GM19238 (cell line): ENCODE measurements at regions not wholly inside any gene's neighbourhood (a gene's known extent, or its start where the extent isn't known, plus 50 kb on each side); places are given as distances from the start of the nearest gene placed in this dataset.
A peak's percentile ranks its signal among the peaks of the same experiment; 100 is the strongest.

ENCODE experiments used
- DNase-seq: peaks from one replicate; pipeline ENCODE4 v3.0.0; 2011; ENCODE audit warnings: low spot score; ENCODE audit not compliant: insufficient read length

DNA sequence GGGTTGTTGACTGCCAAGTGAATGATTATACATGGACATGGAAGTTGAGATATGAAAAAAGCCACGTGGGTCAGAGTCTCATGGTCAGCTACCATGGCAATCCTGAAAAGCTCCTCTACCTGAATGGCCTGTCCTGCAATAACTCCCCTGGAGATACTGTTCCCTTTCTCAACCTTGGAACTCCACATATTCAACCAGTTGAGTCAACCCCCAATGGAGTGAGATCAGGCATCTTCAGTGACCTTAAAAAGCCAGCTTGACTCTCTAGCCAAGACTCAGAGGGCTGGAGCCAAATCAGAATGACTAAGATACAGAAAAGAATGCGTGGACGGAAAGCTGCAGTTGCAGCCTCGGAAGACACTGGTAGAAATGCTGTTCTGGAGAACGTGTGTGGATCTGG is 341.3 kb downstream of the FOXA2 start:
- no peak for DNase-seq

DNA sequence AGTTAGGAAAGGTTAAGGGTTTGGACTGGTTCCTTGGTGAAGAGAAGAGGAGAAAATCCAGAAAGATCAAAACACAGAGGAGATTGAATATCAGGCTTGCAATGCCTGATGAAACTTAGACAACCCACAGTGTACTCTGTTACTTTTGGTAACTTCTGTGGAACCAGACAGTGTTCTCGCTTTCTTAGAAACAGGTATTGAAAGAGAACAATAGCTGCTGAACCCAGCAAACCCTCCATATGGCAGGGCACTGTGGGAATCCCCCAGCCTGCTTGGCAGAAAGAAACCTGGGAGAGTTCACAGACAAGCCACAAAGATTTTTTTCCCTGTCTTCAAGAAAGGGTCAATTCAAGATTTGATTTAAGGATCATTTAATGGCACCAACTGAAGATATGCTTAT is 342.8 kb downstream of the FOXA2 start:
- DNase-seq, result no peak

DNA sequence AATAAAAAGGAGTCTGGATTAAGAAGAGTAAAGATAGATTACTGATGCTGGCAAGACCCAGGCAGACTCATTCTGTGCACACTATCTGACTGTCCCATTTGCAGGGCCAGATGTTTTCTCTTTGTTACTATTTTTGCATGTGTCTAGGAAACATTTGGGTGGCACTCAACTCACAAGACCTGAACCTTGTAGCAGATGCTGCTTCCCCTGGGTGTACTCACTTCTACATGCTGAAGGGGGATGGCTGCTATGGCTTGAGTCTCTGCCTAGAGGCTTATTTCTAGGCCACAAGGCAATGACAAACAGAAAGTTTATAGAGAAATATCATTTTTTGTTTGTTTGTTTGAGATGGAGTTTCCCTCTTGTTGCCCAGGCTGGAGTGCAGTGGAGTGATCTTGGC is 351.4 kb downstream of the FOXA2 start:
- DNase-seq, result no peak

DNA sequence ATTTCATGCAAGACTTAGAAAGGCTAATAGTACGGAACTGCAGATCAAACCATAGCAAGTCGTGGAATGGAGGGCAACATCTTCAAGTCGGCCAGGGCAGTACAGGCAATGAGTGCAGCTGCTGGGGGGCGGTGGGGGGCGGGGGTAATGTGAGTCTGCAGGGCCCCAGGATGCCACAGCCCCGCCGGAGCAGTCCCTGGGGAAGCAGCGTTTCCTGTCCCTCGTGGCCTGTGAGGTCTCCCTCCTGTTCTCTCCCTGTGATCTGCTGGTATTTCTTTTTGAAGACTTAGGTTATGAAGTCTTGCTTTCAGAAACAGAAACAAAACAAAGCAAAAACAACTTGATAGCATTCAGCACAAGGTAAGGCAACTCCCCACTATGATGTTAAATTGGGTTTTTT is 351.9 kb downstream of the FOXA2 start:
- DNase-seq, result peak; percentile 15

DNA sequence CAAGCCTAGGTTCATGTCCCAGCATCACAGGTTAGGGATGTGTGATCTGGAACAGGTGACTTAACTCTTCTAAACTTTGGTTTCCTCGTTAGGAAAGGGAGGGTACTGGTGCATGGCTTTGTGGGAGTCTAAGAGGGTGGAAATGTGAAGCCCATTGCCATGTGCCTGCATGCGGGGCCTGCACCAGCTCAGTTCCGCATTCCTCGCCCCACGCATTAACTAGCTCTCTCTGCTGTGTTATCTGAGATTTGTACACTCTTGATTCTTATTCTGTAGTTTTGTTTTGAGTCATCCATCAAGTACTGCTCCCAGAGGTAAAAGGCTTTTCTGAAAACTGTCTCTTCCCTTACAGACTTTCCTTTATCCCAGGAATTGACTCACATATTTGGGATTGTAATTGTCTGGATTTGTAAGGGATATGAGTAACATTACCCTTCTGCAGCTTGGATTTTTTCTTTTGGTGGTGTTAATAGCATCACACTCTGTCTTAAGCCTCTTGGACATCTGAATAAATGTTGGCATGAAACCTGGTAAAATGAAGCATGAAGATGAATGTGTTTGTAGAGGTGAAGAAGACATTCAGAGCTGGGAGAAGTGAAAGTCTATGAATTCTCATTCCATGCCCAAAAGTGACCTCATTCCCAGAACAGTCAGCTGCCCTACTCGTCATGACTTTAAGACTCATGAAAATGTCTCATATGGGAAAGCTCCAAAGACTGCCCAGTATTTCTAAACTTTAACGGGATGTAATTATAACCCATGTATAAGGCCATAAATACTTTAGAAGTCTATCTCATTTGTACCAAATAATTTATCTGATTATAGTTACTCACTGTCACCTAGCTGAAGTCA is 357.3 kb downstream of the FOXA2 start:
- DNase-seq, result no peak

DNA sequence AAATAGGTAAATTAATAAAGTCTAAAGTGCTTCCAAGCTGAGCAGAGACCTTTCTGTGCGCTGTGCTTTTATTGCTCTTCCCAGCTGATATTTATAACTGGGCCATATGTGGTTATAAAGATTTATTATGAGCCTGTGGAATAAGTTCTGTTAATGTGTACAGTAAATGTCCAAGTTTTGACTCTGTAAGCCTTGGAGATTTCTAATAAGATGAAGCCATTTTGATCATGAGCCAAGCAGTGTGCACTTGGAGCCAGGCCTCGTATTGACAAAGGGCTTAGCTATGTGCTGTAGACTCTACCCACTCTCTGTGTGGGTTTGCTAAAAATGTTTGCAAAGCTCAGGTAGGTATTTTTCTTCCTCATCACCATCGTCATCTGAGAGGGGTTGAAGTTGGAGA is 361.1 kb downstream of the FOXA2 start:
- DNase-seq, result no peak

DNA sequence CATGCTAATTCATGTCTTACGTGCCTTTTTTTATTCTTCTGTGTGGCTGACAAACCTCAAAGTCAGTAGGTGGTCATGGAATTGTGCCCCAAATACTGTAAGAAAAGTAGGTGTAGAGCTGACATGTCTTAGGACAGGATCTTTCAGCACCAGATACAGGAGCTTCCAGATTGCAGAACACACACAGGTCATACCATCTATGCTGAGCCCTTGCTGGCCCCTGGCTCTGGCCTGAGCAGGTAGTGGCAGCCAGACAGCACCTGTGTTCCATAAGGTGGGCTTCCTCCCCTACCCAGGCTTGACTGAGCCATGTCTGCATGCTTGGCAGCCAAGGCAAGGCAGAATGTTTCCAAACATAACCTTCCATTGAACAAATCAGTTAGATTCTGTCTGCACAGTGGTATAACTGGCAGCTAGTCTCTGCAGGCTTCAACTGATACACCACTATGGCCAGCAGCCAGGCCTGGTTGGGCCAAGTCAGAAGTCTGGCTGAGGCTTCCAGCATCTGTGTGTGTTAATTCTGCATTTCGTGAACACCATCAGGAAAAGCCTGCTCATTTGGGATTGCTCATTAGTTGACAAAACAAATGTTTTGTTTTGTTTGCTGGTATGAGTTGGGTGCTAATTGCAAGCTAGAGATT is 366.5 kb downstream of the FOXA2 start:
- DNase-seq, result no peak

DNA sequence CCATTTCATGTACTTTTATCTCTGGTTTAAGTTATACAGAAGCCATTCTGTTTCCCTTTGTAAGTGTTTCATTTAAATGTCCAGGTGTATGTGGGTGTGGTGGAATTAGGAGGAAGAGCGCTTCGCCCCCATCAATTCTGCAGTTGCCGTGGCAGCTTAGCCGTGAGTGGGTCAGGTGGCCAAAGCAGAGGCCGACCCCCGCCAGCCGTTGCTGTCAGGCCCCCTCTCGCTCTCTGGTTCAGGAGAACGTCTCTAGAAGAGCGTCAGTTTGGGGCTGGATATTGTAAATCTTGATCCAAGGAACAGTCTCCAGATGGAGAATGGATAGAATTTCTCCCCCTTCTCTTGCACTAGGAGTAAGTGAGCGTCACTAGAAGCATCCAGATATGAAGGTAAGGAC is 367.4 kb downstream of the FOXA2 start:
- DNase-seq, result no peak

DNA sequence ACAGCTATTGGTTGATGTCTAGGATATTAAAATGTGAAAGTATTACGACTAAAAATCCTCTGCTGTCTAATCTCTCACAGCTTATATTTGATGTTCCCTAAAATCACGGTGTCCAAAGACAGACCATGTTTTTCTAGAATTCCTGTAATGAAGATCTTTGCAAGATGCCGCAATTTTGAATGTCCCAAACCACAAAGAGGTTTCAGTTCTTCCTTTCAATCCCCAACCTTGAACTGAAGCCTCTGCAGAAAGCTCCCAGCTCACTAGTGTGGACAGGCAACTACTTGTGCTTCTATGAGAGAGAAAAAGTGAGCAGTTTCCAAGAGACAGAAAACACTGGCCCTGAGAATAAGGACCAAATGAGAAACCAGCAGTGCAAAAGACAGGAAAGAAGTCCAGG is 370.1 kb downstream of the FOXA2 start:
- no peak for DNase-seq

DNA sequence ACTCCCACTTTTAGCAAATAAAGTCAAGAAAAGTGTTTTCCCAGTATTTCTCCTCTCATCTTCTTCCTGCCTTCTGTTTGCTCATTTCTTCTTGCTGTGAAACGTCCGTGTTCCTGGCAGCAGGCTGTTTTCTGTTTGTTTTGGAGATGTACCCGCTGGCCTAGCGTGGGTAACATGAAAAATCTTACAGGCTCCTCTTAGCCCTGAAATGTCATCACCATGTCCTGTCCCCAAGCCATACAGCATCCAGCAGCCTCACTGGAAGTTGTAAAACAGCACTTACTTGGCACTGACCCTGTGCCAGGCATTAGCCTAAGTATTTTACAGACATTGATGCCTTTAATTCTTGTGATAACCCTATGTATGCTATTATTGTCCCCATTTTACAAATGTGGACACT is 371.1 kb downstream of the FOXA2 start:
- DNase-seq, result no peak

DNA sequence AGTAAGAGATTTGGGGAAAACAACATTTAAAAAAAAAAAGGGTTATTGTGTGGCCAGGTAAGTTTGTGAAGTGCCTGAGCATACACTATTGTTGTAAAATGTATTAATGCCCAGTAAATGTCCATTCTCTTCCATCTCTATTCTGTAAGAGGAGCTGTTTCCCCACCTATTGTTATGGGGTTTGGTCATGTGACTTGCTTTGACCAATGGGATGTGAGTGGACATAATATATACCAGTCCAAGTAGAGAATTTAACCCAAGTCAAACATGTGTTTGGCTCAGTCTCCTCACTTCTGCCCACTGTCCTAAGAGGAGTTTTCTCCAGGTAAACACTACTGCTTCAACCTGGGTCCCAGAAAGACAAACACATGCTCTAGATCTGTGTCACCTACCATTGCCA is 377.1 kb downstream of the FOXA2 start:
- DNase-seq, result no peak

DNA sequence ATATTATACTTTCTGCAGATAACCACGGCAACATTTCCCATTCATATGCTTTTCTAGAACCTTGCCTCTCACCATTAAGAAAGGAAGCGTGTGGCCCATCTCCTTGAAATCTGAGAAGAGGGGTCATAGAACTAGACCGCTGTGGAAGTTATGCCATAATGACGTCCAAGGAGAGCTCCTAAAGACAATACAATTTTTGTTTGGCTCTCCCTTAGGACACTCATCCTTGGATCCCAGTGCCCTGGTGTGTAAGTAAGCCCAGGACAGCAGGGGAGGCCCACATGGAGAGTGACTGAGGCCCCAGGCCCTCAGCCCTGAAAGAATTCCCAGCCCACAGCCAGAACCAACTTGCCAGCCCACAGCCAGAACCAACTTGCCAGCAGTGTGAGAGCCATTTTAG is 379.6 kb downstream of the FOXA2 start:
- DNase-seq, result no peak

DNA sequence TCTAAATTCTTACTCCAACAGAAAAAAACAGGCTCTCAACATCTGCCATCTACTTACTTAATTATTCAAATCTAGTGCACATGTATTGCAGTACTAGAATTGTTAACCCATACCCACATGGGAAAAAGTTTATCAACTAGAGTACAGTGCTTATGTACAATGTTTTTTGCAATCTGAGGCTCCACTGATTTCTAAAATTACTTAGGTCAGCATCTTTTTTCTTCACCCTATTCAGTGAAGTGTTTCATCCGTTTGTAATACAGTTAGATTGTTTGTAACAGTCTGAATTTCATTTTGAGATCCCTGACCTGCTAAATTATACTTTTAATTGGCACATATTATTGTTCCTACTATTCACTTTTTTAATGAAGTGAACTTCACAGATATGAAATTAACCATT is 402.2 kb downstream of the FOXA2 start:
- DNase-seq, result no peak

DNA sequence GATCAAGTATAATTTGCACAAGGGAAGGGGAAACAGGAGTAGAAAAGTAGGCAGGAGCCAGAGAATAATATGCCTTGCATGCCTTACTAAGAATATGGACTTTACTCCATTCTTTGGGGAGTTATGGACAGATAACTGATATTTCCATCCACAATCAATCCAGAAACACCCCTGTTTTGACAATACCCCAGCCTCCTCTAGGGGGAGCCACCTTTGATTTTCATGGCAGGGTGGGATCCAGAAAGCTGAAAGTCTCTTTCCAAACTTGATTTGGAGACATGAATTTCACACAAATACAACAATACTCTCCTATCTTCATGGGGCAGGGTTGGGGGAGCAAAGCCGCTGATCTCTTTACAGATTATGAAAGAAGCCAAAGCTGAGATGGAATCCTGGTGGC is 404.1 kb downstream of the FOXA2 start:
- DNase-seq, result no peak

DNA sequence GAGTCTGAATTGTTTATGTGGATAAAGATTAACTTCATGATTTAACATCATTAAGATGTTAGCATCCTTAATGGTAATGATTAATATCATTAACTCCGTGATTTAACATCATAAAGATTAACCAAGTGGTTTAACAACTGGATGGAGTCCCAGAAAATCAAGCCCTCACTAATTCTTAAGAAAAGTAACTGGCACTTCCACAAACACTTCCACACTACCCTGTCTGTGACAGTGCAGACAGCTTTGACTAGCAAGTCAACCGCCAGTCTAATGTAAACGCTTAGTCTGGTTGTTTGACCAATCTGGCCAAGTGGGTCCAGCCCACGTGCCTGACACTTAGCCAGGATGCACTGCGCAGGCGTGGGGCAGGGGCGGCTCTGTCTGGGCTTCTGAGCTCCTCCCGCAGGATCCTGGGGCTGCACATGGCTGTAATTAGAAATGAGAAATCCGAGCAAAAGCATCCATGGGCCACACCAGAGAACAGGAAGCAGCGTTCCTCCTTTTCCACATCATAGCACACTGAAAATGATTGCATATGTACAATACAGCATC is 424.2 kb downstream of the FOXA2 start:
- DNase-seq, result no peak

DNA sequence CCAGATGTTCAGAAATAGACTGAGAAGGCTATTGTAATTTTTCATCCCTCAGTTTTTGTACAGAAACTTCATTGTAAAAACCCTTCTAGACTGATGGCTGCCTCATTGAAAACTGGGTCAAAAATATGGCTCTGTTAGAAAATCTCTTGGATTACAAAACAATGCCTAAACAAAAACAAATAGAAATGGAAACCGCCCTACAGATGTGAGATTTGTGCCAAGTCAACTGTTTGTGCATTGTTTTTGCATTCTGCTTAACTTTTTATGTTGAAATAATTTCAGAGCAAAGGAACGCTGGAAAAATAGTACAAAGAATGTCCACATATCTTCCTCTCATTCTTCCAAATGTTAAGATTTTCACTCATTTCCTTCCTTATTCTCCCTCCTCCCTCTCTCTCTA is 425.1 kb downstream of the FOXA2 start:
- no peak for DNase-seq

DNA sequence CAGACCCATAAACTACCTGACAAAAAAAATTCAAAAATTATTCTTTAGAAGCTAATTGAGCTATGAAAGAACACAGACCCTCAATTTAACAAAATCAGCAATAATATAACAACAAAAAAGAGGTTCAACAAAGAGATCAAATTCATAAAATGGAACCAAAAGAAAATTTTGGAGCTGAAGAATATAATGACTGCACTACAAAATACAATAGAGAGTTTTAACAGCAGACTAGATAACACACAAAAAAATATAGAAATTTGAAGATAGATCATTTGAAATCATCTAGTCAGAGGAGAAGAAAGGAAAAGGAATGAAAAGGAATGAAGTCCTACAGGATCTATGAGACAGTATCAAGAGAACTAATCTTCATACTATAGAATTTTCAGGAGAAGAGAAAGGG is 422.1 kb downstream of the PAX1 start:
- DNase-seq, result no peak

DNA sequence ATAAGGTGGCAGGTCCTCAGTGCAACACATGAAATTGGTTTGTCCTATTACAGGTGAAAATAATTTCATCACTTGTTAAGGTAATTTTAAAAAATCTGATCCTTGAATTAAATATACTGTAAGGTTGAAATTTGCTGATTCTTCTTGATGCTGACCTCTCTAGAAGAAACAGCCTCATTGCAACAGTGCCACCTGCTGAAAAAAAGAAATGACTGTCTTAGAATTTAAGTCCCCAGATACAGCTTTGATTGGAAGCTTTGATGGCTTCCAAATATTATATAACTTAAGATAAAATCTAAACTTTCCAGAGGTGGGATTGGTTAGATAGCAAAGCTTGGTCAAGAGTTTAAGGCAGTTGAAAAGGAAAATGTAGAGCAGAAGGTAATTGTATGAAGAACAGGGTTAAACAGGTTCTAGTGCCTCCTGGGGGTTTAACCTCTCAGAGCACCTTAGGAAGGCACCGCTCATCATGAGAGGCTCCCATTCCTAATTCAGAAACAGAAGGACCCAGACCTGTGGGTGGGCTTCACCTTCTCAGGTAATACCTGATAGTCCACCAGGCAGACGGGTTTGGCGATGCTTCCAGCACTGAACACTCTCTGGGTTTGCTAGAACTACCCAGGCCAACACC is 401.0 kb downstream of the PAX1 start:
- DNase-seq, result no peak

DNA sequence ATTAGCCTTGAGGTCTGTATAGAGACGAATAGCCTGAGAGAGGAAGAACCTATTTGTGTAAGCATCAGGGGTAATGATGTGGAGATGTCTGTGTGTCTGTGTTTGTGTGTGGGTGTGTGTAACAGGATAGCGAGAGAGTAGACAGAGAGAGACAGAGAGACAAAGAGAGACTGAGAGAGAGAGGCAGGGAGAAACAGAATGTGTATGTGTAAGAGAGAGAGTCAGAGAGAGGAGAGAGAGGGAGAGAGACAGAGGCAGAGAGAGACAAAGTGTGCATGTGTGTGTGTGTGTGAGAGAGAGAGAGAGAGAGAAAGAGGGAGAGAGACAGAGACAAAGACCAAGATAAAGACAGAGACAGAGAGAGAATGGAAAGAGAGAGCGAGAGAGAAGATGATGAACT is 396.1 kb downstream of the PAX1 start:
- no peak for DNase-seq

DNA sequence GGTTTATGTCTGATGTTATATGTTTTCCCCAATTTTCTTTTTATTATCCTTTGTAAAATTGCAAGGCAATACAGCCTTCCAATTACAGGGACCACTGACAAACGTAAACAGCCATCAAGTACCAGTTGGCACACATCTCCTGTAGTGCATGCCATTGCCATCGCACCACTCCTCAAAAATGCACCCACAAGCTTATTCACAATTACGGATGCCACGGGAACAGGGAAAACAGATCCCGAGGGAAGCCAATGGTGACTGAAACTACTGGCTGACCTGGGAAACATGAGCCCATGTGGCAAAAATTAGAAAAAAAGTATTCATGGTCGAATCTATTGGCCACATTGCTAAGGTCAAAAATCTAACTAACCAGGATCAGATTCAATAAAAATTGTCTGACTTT is 395.2 kb downstream of the PAX1 start:
- no peak for DNase-seq

DNA sequence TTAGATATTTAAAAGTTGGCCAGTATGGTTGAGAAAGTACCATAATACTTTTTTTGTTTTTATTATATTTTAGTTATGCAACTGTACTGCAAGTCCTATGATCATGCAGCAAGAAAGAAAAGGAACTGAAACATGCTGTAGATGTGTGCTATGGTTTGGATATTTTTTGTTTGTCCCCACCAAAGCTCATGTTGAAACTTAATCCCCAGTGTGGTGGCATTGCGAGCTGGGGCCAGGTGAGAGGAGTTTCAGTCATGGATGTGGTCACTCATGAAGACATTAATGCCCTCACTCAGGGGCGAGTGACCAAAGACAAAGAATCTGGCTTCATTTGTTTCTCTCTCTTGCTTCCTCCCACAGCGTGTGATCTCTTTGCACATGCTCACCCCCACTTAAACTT is 393.9 kb downstream of the PAX1 start:
- no peak for DNase-seq

DNA sequence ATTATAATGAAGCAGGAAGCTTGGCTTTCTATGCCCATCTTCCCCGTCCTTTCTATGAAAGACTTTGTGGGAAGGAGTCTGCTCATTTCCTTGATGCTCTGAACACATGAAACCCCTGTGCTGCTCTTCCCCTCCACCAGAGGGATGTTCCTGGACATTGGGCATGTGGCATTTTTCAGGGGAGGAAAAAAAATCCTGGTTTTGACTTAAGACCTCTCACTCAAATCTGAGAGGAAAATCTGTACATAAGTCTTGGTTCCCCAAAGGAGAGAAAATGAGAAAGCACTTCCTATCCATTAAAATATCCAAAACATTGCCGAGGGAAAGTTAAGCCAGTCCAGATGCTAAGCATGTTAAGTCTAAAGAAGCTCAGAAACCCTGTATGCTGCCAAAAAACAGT is 393.0 kb downstream of the PAX1 start:
- DNase-seq, result no peak
